SK-N-MC (cell line): ENCODE measurements at regions not wholly inside any gene's neighbourhood (a gene's known extent, or its start where the extent isn't known, plus 50 kb on each side); places are given as distances from the start of the nearest gene placed in this dataset.

ENCODE experiments used
- EZH2 ChIP-seq: fragments of 200-600 bp; sonication (generic); IDR thresholded peaks from one replicate; pipeline ENCODE4 v1.6.1; 2017; ENCODE audit warnings: antibody characterized with exemption
- POLR2AphosphoS5 ChIP-seq: IDR thresholded peaks from 2 replicates; pipeline ENCODE4 v1.6.1; 2012; ENCODE audit warnings: mild to moderate bottlenecking, low read depth, low read length, borderline replicate concordance

- TF ChIP-seq EZH2 (no peak), POLR2AphosphoS5 (no peak)
Measured at GRCh38 chr19:32091241-32091640, 254.2 kb upstream of the ZNF507 start.
